Endodermal cell (in vitro differentiated cells): ENCODE measurements at regions not wholly inside any gene's neighbourhood (a gene's known extent, or its start where the extent isn't known, plus 50 kb on each side); places are given as distances from the start of the nearest gene placed in this dataset.
"Not testable (repeated sequence)": the region's sequence is repeated elsewhere in the genome, so short reads cannot be mapped to it uniquely, and the experiment has no call there.

Experiments
- DNase-seq: peaks from one replicate; pipeline ENCODE4 v3.0.0-alpha.2; 2017
- H3K27ac ChIP-seq: 2 replicates; pipeline ENCODE4 v1.5.1; 2013; ENCODE audit warnings: mild to moderate bottlenecking, low read depth, low read length, moderate library complexity
- H3K27me3 ChIP-seq: 2 replicates; pipeline ENCODE4 v1.6.1; 2013; ENCODE audit warnings: mild to moderate bottlenecking, low read length, moderate library complexity; ENCODE audit not compliant: insufficient read depth, control insufficient read depth, poor library complexity, severe bottlenecking
- H3K36me3 ChIP-seq: 2 replicates; pipeline ENCODE4 v1.7.0; 2013; ENCODE audit warnings: mild to moderate bottlenecking, low read length, moderate library complexity; ENCODE audit not compliant: control insufficient read depth, insufficient read depth
- H3K4me1 ChIP-seq: one replicate; pipeline ENCODE4 v1.7.0; 2013; ENCODE audit warnings: low read length; ENCODE audit not compliant: control insufficient read depth, insufficient read depth
- H3K4me3 ChIP-seq: 2 replicates; pipeline ENCODE4 v1.5.1; 2013; ENCODE audit warnings: mild to moderate bottlenecking, low read length, moderate library complexity
- H3K9ac ChIP-seq: 2 replicates; pipeline ENCODE4 v1.6.1; 2013; ENCODE audit warnings: mild to moderate bottlenecking, low read length, moderate library complexity; ENCODE audit not compliant: poor library complexity, severe bottlenecking; ENCODE audit errors: extremely low read depth
- H3K9me3 ChIP-seq: 2 replicates; pipeline ENCODE4 v1.6.1; 2013; ENCODE audit warnings: mild to moderate bottlenecking, low read length, moderate library complexity; ENCODE audit not compliant: control insufficient read depth
- H3K27ac Mint-ChIP-seq: 2 replicates; pipeline ENCODE4 v1.8.0; 2020; ENCODE audit warnings: mixed read lengths
- H3K27me3 Mint-ChIP-seq: 2 replicates; pipeline ENCODE4 v1.8.0; 2021; ENCODE audit warnings: mild to moderate bottlenecking, mixed read lengths; ENCODE audit not compliant: insufficient read depth
- H3K36me3 Mint-ChIP-seq: 2 replicates; pipeline ENCODE4 v1.8.0; 2020; ENCODE audit warnings: low read depth, mixed read lengths
- H3K4me1 Mint-ChIP-seq: 2 replicates; pipeline ENCODE4 v1.8.0; 2020; ENCODE audit warnings: mixed read lengths
- H3K4me3 Mint-ChIP-seq: 2 replicates; pipeline ENCODE4 v1.8.0; 2020; ENCODE audit warnings: mild to moderate bottlenecking, moderate library complexity, mixed read lengths
- H3K9me3 Mint-ChIP-seq: 2 replicates; pipeline ENCODE4 v1.8.0; 2020; ENCODE audit warnings: mild to moderate bottlenecking, mixed read lengths
- CTCF ChIP-seq: fragments of 200-600 bp; sonication (generic); conservative IDR thresholded peaks from 2 replicates; pipeline ENCODE4 v1.5.0; 2021; ENCODE audit warnings: antibody characterized with exemption, mild to moderate bottlenecking
- WGBS, 2 experiments: methylation state at CpG; one replicate each; pipeline versions ENCODE4 v1.1.5 to v1.1.7; 2013; ENCODE audit warnings: missing lambda C conversion rate in 2 of 2, mixed read lengths in 1 of 2; ENCODE audit not compliant: insufficient coverage in 1 of 2, insufficient read length in 1 of 2; 5-methylcytosine and 5-hydroxymethylcytosine counted together

GRCh38 chr5:135147294-135148090 is 113.5 kb upstream of the PITX1 start:
- Histone ChIP-seq H3K9me3 (peaks cover 17% of the 10 kb centered on the region), H3K27ac (no peak overlapping the region), H3K27me3 (no peaks in the 10 kb centered on the region), H3K4me1 (peaks cover 22% of the 10 kb centered on the region), H3K9ac (no peak overlapping the region), H3K4me3 (peak overlapping the region; percentile 56), H3K36me3 (no peaks in the 10 kb centered on the region)
- H3K4me3 Mint-ChIP-seq = no peak overlapping the region
- H3K4me1 Mint-ChIP-seq = peaks cover 33% of the 10 kb centered on the region
- H3K36me3 Mint-ChIP-seq = peaks cover 5% of the 10 kb centered on the region
- DNase-seq = no peak
- 95 to 99% methylated on average over 9 to 10 of the region's 10 CpGs for WGBS, 2 experiments
- peaks cover 2% of the 10 kb centered on the region for H3K27me3 Mint-ChIP-seq
- TF ChIP-seq CTCF = no peak
- H3K9me3 Mint-ChIP-seq = peaks cover 20% of the 10 kb centered on the region
- H3K27ac Mint-ChIP-seq = no peak overlapping the region

GRCh38 chr5:135145985-135146384 is 112.0 kb upstream of the PITX1 start:
- Mint-ChIP-seq H3K9me3 (peaks cover 17% of the 10 kb centered on the region), H3K4me3 (no peak overlapping the region), H3K27ac (no peak overlapping the region), H3K36me3 (peaks cover 5% of the 10 kb centered on the region), H3K27me3 (peaks cover 2% of the 10 kb centered on the region), H3K4me1 (peaks cover 30% of the 10 kb centered on the region)
- Histone ChIP-seq H3K36me3 (no peaks in the 10 kb centered on the region), H3K4me3 (no peak overlapping the region), H3K4me1 (peaks cover 18% of the 10 kb centered on the region), H3K9ac (no peak overlapping the region), H3K9me3 (peaks cover 17% of the 10 kb centered on the region), H3K27ac (no peak overlapping the region), H3K27me3 (no peaks in the 10 kb centered on the region)
- WGBS, 2 experiments = 75 to 96% methylated on average over 1 to 2 of the region's 2 CpGs
- no peak for DNase-seq
- no peak for TF ChIP-seq CTCF

- 87 to 88% methylated on average over 2 to 4 of the region's 4 CpGs for WGBS, 2 experiments
- H3K9ac ChIP-seq, H3K27me3 ChIP-seq, H3K27ac ChIP-seq, H3K36me3 Mint-ChIP-seq, H3K4me3 ChIP-seq, H3K36me3 ChIP-seq, H3K4me1 ChIP-seq, DNase-seq, H3K4me3 Mint-ChIP-seq, H3K27ac Mint-ChIP-seq, H3K4me1 Mint-ChIP-seq: not testable (repeated sequence)
- peaks cover 17% of the 10 kb centered on the region for H3K9me3 Mint-ChIP-seq
- H3K27me3 Mint-ChIP-seq = peaks cover 11% of the 10 kb centered on the region
- H3K9me3 ChIP-seq = peaks cover 17% of the 10 kb centered on the region
Observed at GRCh38 chr5:135143682-135144081, 109.7 kb upstream of the PITX1 start.
